Smooth muscle cell (in vitro differentiated cells): ENCODE measurements at regions not wholly inside any gene's neighbourhood (a gene's known extent, or its start where the extent isn't known, plus 50 kb on each side); places are given as distances from the start of the nearest gene placed in this dataset.

Source experiments
- DNase-seq: peaks from one replicate; lab custom pipeline; 2025; ENCODE audit not compliant: unreplicated experiment; lab: John Stamatoyannopoulos, UW
- H2AFZ ChIP-seq: fragments of 200-600 bp; sonication (generic); 2 replicates; pipeline ENCODE4 v1.6.0; 2016; ENCODE audit warnings: antibody characterized with exemption, low read depth, mild to moderate bottlenecking
- H3F3A ChIP-seq: fragments of 200-600 bp; sonication (generic); 2 replicates; pipeline ENCODE4 v1.6.0; 2017; ENCODE audit warnings: antibody characterized with exemption, low read depth
- H3K27ac ChIP-seq: fragments of 200-600 bp; sonication (generic); 2 replicates; pipeline ENCODE4 v1.5.1; 2016; ENCODE audit warnings: low read depth, mild to moderate bottlenecking
- H3K27me3 ChIP-seq: fragments of 200-600 bp; sonication (generic); 2 replicates; pipeline ENCODE4 v1.6.1; 2016; ENCODE audit warnings: low read depth, mild to moderate bottlenecking
- H3K36me3 ChIP-seq: fragments of 200-600 bp; sonication (generic); 2 replicates; pipeline ENCODE4 v1.5.1; 2016; ENCODE audit warnings: low read depth
- H3K4me1 ChIP-seq: fragments of 200-600 bp; sonication (generic); 2 replicates; pipeline ENCODE4 v1.5.1; 2016; ENCODE audit warnings: low read depth
- H3K4me2 ChIP-seq: fragments of 200-600 bp; sonication (generic); 2 replicates; pipeline ENCODE4 v1.6.0; 2016; ENCODE audit warnings: mild to moderate bottlenecking
- H3K4me3 ChIP-seq: fragments of 200-600 bp; sonication (generic); 2 replicates; pipeline ENCODE4 v1.5.1; 2016; ENCODE audit warnings: mild to moderate bottlenecking
- H3K79me2 ChIP-seq: fragments of 200-600 bp; sonication (generic); 2 replicates; pipeline ENCODE4 v1.6.0; 2016; ENCODE audit warnings: low read depth, mild to moderate bottlenecking
- H3K9ac ChIP-seq: fragments of 200-600 bp; sonication (generic); 2 replicates; pipeline ENCODE4 v1.6.0; 2016; ENCODE audit warnings: low read depth
- H3K9me3 ChIP-seq: fragments of 200-600 bp; sonication (generic); replicated peaks from 2 replicates; pipeline ENCODE4 v1.5.1; 2016; ENCODE audit warnings: low read depth
- H4K20me1 ChIP-seq: fragments of 200-600 bp; sonication (generic); 2 replicates; pipeline ENCODE4 v1.6.0; 2016; ENCODE audit warnings: low read depth
- CTCF ChIP-seq: fragments of 200-600 bp; sonication (generic); IDR thresholded peaks from 2 replicates; pipeline ENCODE4 v1.5.1; 2017; ENCODE audit warnings: borderline replicate concordance, mild to moderate bottlenecking, antibody characterized with exemption; ENCODE audit not compliant: insufficient read depth, poor library complexity, severe bottlenecking
- WGBS: methylation state at CpG from one replicate; pipeline ENCODE4 v1.1.7; 2016; ENCODE audit warnings: low lambda C conversion rate; 5-methylcytosine and 5-hydroxymethylcytosine counted together

- no peak overlapping the region for H3K9ac ChIP-seq
- no peaks in the 10 kb centered on the region for H3K9me3 ChIP-seq
- no peak overlapping the region for H3K4me2 ChIP-seq
- DNase-seq = no peak
- H3K36me3 ChIP-seq = no peaks in the 10 kb centered on the region
- H3K27me3 ChIP-seq = no peaks in the 10 kb centered on the region
- no peak overlapping the region for H2AFZ ChIP-seq
- no peaks in the 10 kb centered on the region for H3F3A ChIP-seq
- H3K4me1 ChIP-seq = no peaks in the 10 kb centered on the region
- H3K27ac ChIP-seq = no peak overlapping the region
- H4K20me1 ChIP-seq = peaks cover 89% of the 10 kb centered on the region
- WGBS = 95% methylated on average over 4 of the region's 4 CpGs
- peaks cover 6% of the 10 kb centered on the region for H3K79me2 ChIP-seq
- H3K4me3 ChIP-seq = no peak overlapping the region
- no peak for TF ChIP-seq CTCF
Measured at GRCh38 chr2:134139611-134140010, 114.3 kb upstream of the MGAT5 start.

GRCh38 chr2:134140251-134140661 lies 113.6 kb upstream of the MGAT5 start:
- DNase-seq = no peak
- Histone ChIP-seq H3K4me3 (no peak overlapping the region), H4K20me1 (peaks cover 92% of the 10 kb centered on the region), H2AFZ (no peak overlapping the region), H3K27ac (no peak overlapping the region), H3K27me3 (no peaks in the 10 kb centered on the region), H3K36me3 (no peaks in the 10 kb centered on the region), H3K9me3 (no peaks in the 10 kb centered on the region), H3K4me2 (no peak overlapping the region), H3K9ac (no peak overlapping the region), H3K4me1 (no peaks in the 10 kb centered on the region), H3K79me2 (peaks cover 6% of the 10 kb centered on the region), H3F3A (no peaks in the 10 kb centered on the region)
- TF ChIP-seq CTCF = no peak
- 98% methylated on average over 9 of the region's 9 CpGs for WGBS

- 89% methylated on average over 6 of the region's 6 CpGs for WGBS
- TF ChIP-seq CTCF = no peak
- Histone ChIP-seq H3K79me2 (no peaks in the 10 kb centered on the region), H3K4me3 (no peak overlapping the region), H3K9ac (no peak overlapping the region), H3K4me1 (peaks cover 3% of the 10 kb centered on the region), H3K4me2 (no peak overlapping the region), H3K27me3 (no peaks in the 10 kb centered on the region), H3F3A (no peaks in the 10 kb centered on the region), H4K20me1 (peaks cover 95% of the 10 kb centered on the region), H3K9me3 (no peaks in the 10 kb centered on the region), H2AFZ (no peak overlapping the region), H3K36me3 (no peaks in the 10 kb centered on the region), H3K27ac (no peak overlapping the region)
- no peak for DNase-seq
Measured at GRCh38 chr2:134141598-134142340, 112.1 kb upstream of the MGAT5 start.

- Histone ChIP-seq H4K20me1 (peaks cover 95% of the 10 kb centered on the region), H3K27me3 (no peaks in the 10 kb centered on the region), H3K4me2 (no peak overlapping the region), H3K4me3 (no peak overlapping the region), H3K4me1 (peaks cover 8% of the 10 kb centered on the region), H3F3A (no peaks in the 10 kb centered on the region), H3K9me3 (no peaks in the 10 kb centered on the region), H3K9ac (no peak overlapping the region), H2AFZ (no peak overlapping the region), H3K79me2 (no peaks in the 10 kb centered on the region), H3K27ac (no peak overlapping the region), H3K36me3 (no peaks in the 10 kb centered on the region)
- TF ChIP-seq CTCF = no peak
- WGBS = 88% methylated on average over 4 of the region's 4 CpGs
- no peak for DNase-seq
Measured at GRCh38 chr2:134142341-134142738, 111.5 kb upstream of the MGAT5 start.
